HG03342 (cell line): ENCODE measurements at regions not wholly inside any gene's neighbourhood (a gene's known extent, or its start where the extent isn't known, plus 50 kb on each side); places are given as distances from the start of the nearest gene placed in this dataset.
A peak's percentile ranks its signal among the peaks of the same experiment; 100 is the strongest.
"Not testable (repeated sequence)": the region's sequence is repeated elsewhere in the genome, so short reads cannot be mapped to it uniquely, and the experiment has no call there.

Source experiments
- ATAC-seq: cut with Tn5 transposase; IDR thresholded peaks from one replicate; pipeline ENCODE4 v1.9.1; 2021; ENCODE audit warnings: mild to moderate bottlenecking, moderate library complexity; ENCODE audit not compliant: unreplicated experiment

DNA sequence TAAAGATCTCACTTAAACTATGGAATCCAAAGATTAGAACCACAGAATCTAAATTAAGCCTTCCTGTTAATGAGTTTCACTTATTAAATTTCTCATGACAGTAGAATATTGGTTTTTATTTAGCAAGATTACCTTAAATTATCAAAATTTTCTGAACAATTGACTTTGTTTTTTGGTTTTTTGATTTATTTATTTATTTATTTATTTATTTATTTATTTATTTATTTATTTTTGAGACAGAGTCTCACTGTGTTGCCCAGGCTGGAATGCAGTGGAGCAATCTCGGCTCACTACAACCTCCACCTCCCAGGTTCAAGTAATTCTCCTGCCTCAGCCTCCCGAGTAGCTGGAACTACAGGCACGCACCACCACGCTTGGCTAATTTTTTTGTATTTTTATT, 538.6 kb downstream of the AMY1C start:
- ATAC-seq, result not testable (repeated sequence)

DNA sequence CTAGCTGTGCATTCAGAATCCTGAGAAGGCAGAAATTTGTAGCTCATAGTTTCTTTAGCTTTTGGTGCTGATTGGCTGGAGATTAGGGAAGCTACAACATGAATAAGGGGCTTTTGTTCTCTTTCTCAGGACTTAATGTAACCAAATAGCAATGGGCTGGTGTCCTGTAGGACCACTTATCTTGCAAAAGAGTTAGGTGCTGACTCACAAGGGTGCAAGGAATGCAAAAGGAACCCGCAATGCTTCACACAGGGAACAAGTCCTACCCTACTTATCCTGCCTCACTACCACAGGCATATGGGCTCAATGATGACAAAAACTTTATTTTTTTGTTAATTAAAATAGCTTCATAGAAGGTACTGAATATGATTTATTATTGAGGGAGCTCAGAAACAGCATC, 541.5 kb downstream of the AMY1C start:
- no peak for ATAC-seq

- ATAC-seq, result no peak
Observed at GRCh38 chr1:104294259-104294658, 544.6 kb downstream of the AMY1C start.

- ATAC-seq, result no peak
Observed at GRCh38 chr1:104295511-104295910, 545.8 kb downstream of the AMY1C start.

DNA sequence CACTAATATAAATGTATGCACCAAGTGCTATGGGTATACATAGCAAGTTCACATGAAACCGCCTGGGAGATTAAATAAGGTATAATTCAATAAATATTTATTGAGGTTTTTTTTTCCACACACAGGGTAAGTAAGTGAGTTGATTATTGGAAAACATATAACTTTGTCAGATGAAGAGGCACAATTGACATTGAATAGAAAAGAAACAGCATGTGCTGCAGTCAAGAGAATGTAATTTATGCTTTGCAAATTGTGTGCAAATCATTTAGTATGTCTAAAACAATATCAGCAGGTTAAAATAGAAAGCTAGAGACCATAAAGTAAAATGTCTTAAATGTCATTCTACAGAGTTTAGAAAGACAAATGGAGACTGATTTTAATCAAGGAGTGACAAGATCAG, 560.0 kb downstream of the AMY1C start:
- ATAC-seq, result no peak

DNA sequence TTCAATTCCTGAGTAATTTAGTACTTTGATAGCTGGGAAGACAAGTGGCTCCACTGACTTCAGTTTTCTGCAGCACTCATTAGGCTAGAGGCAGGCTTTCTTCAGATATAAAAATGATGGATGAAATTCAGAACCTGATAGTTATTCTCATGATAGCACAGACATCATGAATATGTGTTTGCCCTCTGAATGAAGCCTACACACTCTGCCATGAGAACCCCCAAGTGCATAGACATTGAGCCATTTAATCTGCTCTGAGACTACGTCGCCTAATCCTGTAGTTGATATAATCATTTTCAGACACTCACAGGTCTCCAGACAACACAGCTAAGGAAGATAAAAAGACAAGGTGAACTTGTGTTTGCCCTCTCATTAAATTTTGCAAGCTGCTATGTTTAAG, 566.1 kb downstream of the AMY1C start:
- no peak for ATAC-seq

DNA sequence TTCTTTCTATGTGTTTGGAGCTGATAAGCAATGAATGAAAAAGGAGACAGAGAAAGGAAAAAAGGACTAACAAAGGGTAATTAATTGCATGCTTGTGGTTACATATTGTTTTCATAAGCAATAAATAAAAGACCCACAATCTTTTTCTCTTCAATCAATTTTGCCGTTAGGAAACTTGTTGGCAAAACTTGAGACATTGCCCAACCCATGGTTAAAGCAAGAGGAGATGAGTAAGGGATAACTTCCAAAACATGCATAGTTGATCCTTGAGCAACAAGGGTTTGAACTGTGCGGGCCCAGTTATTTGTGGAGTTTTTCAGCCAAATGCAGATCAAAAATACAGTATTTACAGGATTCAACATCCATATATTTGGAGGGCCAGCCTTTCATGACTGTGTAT, 572.4 kb downstream of the AMY1C start:
- ATAC-seq, result no peak

GRCh38 chr1:104329278-104329677, 579.6 kb downstream of the AMY1C start:
- no peak for ATAC-seq

DNA sequence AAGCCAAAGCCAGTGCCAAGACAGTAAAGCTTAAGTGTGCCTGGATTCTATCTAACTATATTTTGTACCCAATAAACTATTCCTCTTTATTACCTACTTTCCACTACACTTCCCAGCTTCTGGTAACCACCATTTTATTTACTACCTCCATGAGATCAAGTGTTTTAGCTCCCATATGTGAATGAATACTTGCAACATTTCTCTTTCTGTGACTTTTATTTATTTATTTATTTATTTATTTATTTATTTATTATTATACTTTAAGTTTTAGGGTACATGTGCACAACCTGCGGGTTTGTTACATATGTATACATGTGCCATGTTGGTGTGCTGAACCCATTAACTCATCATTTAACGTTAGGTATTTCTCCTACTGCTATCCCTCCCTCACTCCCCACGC, 582.1 kb downstream of the AMY1C start:
- no peak for ATAC-seq

DNA sequence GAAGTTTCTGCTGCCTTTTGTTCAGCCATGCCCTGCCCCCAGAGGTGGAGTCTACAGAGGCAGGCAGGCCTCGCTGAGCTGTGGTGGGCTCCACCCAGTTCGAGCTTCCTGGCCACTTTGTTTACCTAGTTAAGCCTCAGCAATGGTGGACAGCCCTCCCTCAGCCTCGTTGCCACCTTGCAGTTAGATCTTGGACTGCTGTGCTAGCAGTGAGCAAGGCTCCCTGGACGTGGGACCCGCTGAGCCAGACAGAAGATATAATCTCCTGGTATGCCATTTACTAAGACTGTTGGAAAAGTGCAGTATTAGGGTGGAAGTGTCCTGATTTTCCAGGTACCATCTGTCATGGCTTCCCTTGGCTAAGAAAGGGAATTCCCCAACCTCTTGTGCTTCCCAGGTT, 588.2 kb downstream of the AMY1C start:
- ATAC-seq, result not testable (repeated sequence)

DNA sequence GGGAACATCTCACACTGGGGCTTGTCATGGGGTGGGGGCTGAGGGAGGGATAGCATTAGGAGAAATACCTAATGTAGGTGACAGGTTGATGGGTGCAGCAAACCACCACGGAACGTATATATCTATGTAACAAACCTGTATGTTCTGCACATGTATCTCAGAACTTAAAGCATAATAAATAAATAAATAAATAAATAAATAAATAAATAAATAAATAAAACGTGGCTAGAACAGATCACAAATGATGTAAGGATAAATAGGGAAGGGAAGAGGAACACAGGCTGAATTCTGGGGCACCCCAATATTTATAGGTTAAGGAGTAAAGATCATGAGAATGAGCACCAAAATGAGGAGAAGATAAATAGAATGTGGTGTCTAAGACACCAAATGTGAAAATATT, 592.2 kb downstream of the AMY1C start:
- no peak for ATAC-seq

GRCh38 chr1:104348277-104348676, 598.6 kb downstream of the AMY1C start:
- ATAC-seq, result no peak

- ATAC-seq, result no peak
Observed at GRCh38 chr1:104353580-104353979, 603.9 kb downstream of the AMY1C start.

DNA sequence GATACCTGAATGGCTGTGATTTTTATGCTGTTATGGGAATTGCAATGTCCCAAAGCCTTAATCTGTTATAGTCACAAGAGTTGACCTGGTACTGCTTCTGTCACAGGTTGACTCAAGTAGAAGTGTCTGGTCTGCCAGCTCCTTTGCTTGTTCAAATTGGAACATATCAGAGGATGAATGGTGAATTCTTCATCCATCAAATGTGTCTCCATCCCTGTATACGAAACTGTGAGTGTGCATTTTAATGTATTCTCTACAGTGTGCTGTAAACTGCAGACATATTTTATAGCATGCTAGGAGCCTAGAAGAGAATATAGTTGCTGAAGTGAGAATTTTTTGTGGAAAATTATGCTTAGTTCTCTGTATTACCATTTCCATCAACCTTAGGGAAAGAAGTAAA, 608.4 kb downstream of the AMY1C start:
- ATAC-seq, result no peak

DNA sequence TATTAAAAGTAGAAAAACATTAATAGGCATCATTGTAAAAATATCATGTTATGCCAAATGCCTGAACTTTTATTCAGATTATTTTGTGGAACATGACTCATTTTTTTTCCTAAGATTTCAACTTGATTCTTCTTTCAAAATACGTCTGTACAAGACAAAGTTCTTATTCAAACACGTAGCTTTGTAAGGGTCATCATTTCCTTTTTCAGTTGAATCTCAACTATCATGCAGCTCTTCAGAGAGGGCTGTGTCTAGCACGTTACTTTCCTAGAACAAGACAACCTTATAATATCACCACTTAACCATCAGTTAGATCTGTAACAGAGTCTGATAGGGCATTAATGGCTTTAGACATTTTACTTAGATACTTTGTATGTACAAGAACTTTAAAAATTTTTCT, 608.9 kb downstream of the AMY1C start:
- no peak for ATAC-seq

- no peak for ATAC-seq
Observed at GRCh38 chr1:104378414-104378813, 628.7 kb downstream of the AMY1C start.

- no peak for ATAC-seq
Observed at GRCh38 chr1:104380003-104380402, 630.3 kb downstream of the AMY1C start.

- ATAC-seq, result peak; percentile 71
Observed at GRCh38 chr1:104387716-104388508, 638.2 kb downstream of the AMY1C start.

GRCh38 chr1:104392552-104392951, 642.9 kb downstream of the AMY1C start:
- no peak for ATAC-seq

DNA sequence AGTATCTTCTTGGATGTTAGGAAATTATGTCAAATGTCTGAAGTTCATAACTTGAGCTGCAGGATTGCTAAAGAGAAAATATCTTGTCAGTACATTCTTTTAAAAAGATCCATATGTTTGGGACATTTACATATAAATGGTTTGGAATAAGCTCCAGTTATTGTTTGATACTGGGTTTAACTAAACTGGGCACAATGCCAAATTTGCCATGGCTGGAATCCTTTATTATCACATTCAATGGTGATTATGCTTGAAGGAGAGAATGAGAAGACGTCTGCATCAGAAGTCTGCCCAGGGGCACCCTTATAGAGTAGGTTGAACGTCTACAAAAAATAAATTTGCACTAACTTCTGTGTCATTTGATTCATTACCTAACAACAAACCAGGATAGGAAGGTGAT, 652.5 kb downstream of the AMY1C start:
- no peak for ATAC-seq

DNA sequence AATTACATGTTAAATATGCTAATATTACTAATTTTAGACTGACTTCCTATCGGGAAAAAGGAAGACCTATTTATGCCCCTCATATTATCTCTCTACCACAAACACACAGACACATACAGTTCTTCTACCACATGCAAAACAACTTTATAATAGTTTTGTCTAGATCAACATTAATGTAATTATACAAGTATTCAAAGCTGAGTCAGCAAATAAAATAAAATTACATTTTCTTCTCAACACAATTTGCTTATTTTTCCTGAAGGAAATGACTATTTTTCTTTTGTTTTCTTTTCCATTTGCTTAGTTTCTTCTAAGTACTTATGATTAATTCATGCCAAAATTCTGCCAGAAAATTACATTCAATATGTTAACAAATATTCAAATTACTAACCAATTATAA, 654.2 kb downstream of the AMY1C start:
- ATAC-seq, result no peak

DNA sequence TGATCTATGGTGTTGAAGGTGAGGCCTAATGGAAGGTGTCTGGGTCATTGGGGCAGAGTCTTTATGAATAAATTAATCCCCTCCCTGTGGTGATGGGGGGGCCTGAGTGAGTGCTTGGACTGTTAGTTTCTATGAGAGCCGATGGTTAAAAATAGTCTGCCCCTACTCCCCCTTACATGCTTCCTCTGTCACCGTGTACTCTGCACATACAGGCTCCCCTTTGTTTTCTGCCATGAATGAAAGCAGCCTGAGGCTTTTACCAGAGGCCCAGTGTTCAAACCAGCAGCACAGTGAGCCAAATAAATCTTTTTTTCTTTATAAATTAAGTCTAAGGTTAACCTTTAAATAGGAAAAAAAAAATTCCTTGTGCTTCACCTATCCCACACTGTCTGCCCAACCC, 657.0 kb downstream of the AMY1C start:
- ATAC-seq, result no peak

GRCh38 chr1:104408268-104408667, 658.6 kb downstream of the AMY1C start:
- ATAC-seq, result no peak
